AG10803 (cell line): ENCODE measurements at regions not wholly inside any gene's neighbourhood (a gene's known extent, or its start where the extent isn't known, plus 50 kb on each side); places are given as distances from the start of the nearest gene placed in this dataset.
A peak's percentile ranks its signal among the peaks of the same experiment; 100 is the strongest.

Experiments
- DNase-seq: peaks from one replicate; pipeline ENCODE4 v3.0.0; 2010; ENCODE audit warnings: low read depth
- H3K4me3 ChIP-seq: 2 replicates; pipeline ENCODE4 v1.5.1; 2011; ENCODE audit warnings: mild to moderate bottlenecking, low read length, control low read depth
- CTCF ChIP-seq: conservative IDR thresholded peaks from 2 replicates; pipeline ENCODE4 v1.5.1; 2011; ENCODE audit warnings: mild to moderate bottlenecking, low read length, control low read depth, inconsistent platforms

DNA sequence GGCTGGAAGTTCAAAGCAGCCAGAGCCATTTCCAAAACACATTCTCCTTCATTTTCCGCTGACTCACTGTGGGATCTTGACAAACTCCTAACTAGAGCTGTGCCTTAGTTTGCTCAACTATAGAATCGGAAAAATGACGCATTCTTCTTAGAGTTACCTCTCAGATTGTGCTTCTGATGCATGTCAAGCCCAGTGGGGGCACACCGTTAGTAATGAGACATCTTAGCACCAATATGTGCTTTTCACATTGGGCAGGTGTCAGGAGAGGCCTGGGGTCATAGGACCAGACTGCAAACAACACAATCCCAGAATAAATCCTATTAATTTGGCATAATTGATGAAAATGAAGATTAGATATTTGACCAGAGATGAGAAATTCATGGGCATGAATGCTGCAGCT lies 71.3 kb upstream of the UBE3A start:
- TF ChIP-seq CTCF, result no peak
- H3K4me3 ChIP-seq, result no peak overlapping the region
- DNase-seq, result peak; percentile 9

- H3K4me3 ChIP-seq, result no peak overlapping the region
- no peak for DNase-seq
- no peak for TF ChIP-seq CTCF
Measured at GRCh38 chr15:25509703-25510102, 70.9 kb upstream of the UBE3A start.

GRCh38 chr15:25508369-25509002 lies 69.7 kb upstream of the UBE3A start:
- no peak overlapping the region for H3K4me3 ChIP-seq
- peak; percentile 84 for TF ChIP-seq CTCF
- peak; percentile 62 for DNase-seq

- peak; percentile 69 for DNase-seq
- no peak for TF ChIP-seq CTCF
Measured at GRCh38 chr15:25504307-25504706, 65.5 kb upstream of the UBE3A start.

GRCh38 chr15:25501828-25502446 lies 63.1 kb upstream of the UBE3A start:
- peak; percentile 53 for TF ChIP-seq CTCF
- no peak overlapping the region for H3K4me3 ChIP-seq
- DNase-seq, result peak; percentile 35

More at GRCh38 chr15:25504307-25504706, 65.5 kb upstream of the UBE3A start:
- no peak overlapping the region for H3K4me3 ChIP-seq

DNA sequence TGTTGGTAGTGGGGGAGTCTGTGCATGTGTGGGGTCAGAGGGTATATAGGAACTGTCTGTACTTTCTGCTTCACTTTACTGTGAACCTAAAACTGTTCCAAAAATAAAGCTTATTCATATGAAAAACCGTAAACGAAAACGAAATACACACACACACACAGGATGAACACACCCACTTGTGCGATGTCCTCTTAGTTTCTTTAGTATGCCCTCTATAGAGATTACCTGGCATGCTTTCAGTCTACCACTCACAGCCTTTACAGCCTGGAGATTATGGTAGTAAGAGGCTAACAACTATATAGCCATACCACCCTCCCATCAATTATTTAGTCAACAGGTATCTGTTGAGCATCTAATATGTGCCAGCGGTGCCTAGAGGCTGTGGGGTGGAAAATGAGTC lies 60.0 kb upstream of the UBE3A start:
- TF ChIP-seq CTCF, result no peak
- no peak overlapping the region for H3K4me3 ChIP-seq
- DNase-seq, result no peak

GRCh38 chr15:25497934-25498333 lies 59.1 kb upstream of the UBE3A start:
- H3K4me3 ChIP-seq, result no peak overlapping the region
- TF ChIP-seq CTCF, result no peak
- no peak for DNase-seq
